Muscle of back (tissue), 3 donors: ENCODE measurements at regions not wholly inside any gene's neighbourhood (a gene's known extent, or its start where the extent isn't known, plus 50 kb on each side); places are given as distances from the start of the nearest gene placed in this dataset.
"Not testable (repeated sequence)": the region's sequence is repeated elsewhere in the genome, so short reads cannot be mapped to it uniquely, and the experiment has no call there.

Source experiments
- DNase-seq, 3 donors: peaks; one replicate each; pipeline versions ENCODE4 v3.0.0 to v3.0.0-alpha.2; 2013

GRCh38 chr5:53411388-53411787, 69.0 kb upstream of the FST start:
- DNase-seq: no peak

DNA sequence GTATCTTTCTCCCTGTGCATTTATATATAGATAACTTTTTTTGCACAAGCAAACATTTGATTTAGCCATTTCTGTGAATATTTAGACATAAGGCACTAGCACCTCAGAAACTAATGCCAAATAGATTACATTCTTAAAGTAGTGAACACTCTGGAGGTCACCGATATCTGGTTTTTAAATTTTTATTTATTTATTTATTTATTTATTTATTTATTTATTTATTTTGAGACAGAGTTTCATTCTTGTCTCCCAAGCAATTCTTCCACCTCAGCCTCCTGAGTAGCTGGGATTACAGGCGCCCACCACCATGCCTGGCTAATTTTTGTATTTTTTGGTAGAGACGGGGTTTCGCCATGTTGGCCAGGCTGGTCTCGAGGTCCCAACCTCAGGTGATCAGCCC, 67.9 kb upstream of the FST start:
- DNase-seq: not testable (repeated sequence)

DNA sequence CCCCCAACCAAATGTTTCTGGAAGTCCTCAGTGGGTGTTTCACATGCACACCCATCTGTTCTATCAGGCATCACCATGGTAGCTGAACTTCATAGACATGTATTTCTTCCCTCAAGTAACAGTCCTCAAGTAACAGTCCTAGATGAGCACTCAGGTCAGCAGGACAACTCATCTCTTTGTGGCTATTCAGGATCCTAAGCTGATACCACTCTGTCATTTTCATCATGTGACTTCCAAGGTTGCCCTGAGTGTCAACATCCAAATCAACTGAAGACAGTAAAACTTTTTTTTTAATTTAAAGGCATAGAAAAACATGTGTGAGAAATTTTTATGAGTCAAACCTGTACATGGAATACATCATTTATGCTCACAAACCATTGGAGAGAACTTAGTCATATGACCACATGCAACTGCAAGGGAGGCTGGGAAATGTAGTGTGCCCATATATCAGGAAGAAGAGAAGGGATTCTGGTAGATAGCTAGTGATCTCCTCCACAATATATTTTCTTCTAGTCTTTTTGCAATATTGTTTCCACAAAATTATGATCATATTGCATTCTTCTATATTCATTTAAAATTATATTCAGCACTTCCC, 64.2 kb upstream of the FST start:
- DNase-seq: no peak

DNA sequence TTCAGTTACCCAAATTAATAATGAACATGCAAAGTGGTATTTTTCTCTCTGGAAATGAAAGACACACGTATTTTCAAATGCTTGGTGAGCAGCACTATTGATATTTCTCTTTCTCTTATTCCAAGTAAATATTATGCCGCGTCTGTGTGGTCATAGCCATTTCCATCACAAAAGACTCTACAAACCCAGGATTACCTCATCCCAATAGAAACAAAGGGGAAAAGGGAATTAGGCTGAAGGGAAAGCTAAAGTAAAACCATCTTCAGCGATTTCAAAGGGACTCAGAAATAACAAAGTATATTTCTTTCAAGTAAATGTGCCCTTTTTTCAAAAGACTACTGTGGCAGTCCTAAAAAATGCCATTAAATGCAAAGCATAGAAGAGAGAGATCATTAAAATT, 62.0 kb upstream of the FST start:
- no peak for DNase-seq

DNA sequence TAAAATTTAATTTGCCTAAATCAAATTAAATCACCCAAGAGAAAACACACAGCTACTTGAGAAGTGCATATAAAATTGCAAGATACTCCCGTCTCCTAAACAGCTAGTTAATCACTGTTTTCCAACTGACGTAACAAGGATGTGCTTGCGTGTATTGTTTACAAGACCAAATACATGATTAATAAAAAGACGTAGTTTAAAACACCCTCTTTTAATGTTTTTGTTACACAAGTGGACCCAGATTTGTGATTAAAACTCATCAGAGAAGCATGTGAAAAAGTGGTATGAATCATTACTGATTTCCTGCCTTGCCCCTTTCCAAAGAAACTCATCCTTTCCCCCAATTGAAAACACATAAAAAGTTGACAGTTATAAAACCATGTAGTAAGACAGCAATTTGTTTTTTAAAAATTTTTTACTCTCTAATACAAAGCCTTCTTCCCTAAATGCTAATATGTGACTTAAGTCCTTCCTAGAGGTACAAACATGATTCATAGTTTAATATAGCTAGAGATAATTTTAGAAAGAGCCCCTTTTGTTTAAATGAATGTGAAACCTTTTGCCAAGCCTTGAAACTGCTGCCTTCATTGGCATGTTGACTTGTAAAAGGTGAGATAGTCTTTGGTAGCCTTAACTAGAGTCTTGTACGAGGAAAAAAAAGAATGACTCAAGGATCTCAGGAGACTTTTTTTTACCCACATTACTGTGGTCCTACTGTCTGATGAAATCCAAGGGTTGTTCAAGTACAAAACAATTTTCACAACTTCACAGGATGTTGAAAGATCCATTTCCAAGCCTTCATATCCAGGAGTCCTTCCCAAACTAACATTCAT, 61.4 kb upstream of the FST start:
- DNase-seq: peak in 1 of 3 donors; percentile 90

DNA sequence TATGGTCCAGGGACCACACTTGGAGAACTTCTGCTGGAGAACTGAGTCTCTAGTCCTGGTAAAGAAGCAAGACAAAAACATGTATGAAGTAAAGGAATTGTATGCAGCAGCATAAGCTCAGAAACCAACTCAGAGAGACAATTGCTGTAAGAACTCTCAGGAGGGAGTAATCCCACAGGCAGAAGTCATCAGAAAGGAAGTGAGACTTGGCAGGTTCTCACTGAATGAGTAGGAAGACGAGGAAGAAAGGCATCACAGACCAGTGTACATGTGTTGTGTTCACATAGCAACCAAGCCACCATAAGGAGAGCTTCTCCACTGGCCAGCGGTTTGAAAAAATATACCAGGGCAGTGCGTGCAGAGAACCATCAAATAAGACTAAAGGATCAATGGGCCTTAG, 57.9 kb upstream of the FST start:
- DNase-seq: peak in 1 of 3 donors; percentile 78

DNA sequence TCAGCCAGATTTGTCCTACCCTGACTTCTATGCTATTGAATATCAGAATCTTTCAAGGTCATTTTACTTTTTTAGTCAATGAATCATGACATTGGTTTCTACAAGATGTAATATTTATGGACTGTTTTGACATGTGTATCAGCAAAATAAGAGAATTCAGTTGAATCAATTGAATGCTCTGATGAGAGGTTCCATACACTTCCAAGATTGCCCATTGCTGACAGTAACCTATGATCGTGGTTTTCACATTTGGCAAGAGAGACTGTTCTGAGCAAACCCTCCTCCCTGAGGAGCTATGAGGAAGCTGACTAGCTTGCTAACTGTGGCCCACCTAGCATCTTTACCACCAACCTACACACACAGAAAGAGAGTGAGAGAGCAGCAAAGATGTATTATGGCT, 56.7 kb upstream of the FST start:
- no peak for DNase-seq

- DNase-seq: peak in 1 of 3 donors; percentile 56
Observed at GRCh38 chr5:53424686-53425615, 55.5 kb upstream of the FST start.

- peak in 2 of 3 donors; percentile 40 to 72 for DNase-seq
Observed at GRCh38 chr5:53425687-53426511, 54.5 kb upstream of the FST start.

- no peak for DNase-seq
Observed at GRCh38 chr5:53426512-53426830, 54.0 kb upstream of the FST start.

GRCh38 chr5:53426878-53427277, 53.6 kb upstream of the FST start:
- peak in 1 of 3 donors; percentile 32 for DNase-seq

GRCh38 chr5:53427965-53428364, 52.5 kb upstream of the FST start:
- no peak for DNase-seq

DNA sequence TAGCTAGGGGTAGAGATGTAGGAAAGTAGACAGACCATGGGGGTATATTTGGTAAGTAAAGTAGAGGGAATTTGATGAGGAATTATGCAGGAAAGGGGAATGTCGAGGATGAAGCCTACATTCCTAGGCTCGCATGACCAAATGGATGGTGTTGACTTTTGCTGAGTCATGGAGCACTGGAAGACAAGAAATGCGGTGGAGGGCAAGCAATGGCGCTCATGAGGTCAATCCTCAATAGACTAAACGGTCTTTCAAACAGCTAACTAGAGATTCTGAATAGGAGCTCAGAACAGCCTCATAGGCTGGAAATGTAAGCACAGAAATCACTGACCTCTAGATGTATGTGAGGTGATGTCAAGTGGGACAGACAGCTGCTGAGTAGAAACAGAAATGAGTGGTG, 50.7 kb upstream of the FST start:
- DNase-seq: no peak

DNA sequence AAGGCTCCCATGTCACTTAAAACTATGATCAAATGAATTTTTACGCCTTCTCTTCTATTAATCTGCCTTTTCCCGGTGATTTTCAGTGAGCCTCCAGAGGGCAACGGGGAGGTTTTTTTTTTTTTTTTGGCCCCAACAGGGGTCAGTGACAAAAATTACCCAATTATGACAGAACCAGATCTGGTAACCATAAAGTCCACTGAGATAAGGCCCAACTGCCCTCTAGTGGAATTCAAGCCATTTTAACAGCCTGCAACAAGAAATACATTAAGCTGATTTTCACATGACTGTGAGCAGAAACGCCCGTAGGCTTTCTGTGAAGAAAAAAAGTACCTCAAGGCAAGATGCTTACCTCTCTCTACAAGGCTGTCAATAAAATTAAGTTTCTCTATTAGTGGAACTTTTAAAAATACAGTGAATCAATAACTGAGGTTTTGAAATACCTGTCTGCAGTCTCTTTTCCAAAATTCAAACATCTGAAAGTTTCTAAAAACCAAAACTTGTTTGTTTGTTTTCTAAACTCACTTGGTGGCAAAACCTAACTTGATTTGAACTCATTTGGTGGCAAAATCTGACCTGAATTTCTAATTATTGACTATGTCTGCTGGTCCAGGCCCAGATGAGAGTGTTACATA, 49.7 kb upstream of the FST start:
- DNase-seq: no peak
